ENCODE measurements at regions not wholly inside any gene's neighbourhood (a gene's known extent, or its start where the extent isn't known, plus 50 kb on each side); places are given as distances from the start of the nearest gene placed in this dataset.

DNA sequence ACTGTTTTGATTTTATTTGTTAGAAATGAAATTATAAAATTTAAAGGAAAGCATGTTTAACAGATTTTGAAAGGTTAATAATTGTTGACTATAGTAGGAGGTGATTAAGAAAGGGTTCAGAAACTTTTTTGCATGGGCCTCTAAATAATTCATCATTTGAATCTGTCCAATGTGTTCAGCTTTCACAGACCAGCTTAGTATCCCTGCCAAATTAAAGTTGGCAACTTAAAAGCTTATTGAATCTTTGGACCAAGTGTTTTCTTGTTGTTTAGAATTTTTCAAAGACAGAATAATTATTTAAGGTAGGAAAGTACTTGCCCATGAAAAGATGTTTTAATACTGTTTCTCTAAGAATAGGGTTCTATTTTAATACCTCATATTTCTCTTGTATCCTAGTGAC lies 466.0 kb downstream of the GJA1 start:
- TF ChIP-seq CTCF (IDR thresholded peaks at IDR 0.05) (no peak), POLR2AphosphoS5 (IDR thresholded peaks at IDR 0.05; ENCODE audit: insufficient read depth in 1 of 2, low read depth in 1 of 2) (no peak)

All from vagina (tissue), 2 donors.